GM19239 (cell line): ENCODE measurements at regions not wholly inside any gene's neighbourhood (a gene's known extent, or its start where the extent isn't known, plus 50 kb on each side); places are given as distances from the start of the nearest gene placed in this dataset.
A peak's percentile ranks its signal among the peaks of the same experiment; 100 is the strongest.

ENCODE experiments used
- DNase-seq: peaks from one replicate; pipeline ENCODE4 v3.0.0; 2011; ENCODE audit warnings: low spot score; ENCODE audit not compliant: insufficient read length
- FAIRE-seq: peaks from 2 replicates; lab custom pipeline; 2011; peaks lifted over from hg19 to GRCh38; lab: Jason Lieb, UNC

DNA sequence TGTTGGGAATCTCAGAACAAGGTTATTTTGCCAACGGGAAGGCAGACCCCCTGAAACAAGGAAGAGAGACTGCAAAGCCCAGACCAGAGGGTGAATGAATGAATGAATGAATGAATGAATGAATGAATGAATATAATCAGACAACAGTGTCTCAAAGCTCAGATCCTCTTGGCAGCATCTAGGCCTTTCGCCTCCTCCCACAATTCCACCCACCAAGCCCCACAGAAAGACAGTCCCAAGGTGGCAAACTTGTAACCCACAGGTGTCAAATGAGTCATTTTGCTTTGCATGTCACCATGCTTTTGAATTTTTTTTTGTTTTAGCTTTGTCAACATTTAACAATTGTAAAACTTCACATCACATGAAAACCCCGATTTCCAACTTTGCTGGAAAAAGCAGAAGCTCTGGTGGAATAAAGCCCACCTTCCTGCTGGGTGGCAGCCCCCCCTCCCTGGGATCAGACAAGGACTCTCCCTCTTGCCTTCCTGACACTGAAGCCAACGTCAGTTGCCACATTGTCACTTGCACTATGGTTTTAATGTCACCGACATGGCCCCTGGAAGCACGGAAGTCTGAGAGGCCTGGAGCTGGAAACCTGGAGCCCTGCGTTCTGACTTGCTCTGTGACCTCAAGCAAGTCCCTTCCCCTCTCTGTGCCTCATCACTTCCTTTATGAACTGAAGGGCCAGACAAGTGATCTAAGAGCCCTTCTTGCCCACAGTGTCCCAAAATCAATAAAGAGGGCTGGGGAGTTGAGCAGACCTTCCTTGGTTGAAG lies 134.6 kb upstream of the RUNX3 start:
- no peak for DNase-seq
- no peak for FAIRE-seq

- FAIRE-seq (no peak), DNase-seq (no peak)
Measured at GRCh38 chr1:25063591-25064416, 133.7 kb upstream of the RUNX3 start.

DNA sequence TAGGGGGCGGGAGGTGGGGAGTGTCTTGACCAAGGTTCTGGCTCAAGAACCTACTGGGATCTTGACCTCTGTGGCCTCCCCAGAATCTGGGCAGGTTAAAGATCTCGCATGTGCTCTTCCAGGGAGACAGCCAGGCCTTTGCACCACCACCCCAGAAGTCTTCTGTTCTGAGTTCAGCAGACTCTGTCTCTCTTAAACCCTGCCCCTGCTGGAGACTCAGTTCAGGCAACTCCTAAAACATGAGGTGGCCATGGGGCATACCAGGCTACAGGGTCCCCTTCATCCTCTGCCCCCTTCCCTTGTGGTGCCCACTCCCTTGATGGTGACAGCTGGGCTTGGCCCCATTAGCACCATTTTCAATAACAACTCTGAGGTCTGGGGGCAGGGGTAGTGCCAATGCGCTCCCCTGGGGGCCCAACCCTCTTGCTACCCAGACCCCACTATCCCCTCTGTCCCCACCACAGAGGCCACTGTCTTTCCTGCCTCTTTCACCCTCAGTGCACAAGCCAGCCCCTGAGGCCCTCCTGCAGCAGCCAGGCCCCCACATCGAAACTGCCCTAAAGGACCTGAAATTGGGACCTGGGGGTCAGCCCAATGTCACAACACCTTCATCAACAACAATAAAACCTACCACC lies 132.7 kb upstream of the RUNX3 start:
- no peak for FAIRE-seq
- DNase-seq = no peak

DNA sequence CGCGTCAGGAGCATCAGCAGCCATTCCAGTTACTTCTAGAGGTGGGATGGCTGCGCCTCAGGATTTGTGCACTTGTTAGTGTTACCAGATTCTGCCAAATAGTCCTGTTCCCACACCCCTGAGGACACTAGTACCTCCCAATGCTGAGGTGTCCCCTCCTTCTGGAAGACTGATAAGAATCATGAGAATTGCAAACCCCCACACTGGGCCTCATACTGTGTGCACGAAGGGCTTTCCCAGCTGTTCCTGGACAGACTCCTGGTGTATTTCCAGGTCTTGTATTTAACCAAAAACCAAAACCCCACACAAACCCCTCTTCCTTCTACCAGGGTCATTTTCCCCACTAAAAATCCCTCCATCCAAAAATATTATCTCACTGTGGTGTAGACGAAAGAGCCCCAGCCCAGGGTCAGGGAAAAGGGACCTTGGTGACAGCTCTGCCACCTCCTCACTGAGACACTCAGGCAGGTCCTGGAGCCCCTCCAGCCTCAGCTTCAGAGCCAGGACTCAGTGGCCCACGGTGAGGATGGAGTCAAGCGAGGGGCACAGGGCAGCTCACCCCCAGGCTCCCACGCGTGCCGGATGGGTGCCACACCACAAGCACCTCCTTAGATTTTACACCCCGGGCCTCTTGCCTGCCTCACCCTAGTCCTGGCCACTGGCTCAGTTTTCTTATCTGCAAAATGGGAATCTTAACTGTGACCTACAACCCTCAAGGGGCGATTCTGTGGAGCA lies 131.4 kb upstream of the RUNX3 start:
- DNase-seq (no peak), FAIRE-seq (no peak)

DNA sequence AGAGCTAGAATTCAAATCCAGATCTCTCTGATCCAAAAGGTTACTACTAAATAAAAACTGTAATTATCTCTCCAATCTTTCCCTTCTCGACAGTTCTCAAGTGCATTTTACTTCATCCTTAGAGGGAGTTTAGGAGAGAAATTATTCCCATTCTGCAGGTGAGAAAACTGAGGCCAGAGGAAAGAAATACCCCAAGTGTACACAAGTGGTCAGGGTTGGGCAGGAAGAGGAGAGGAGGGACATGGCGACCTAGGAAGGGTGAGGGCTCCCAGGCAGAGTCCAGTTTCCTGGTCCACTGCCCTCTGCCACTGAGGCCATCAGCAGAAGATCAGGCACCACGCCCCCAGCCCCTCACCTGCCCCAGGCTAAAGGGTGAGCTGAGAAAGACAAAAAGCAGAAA lies 127.1 kb upstream of the RUNX3 start:
- FAIRE-seq (no peak), DNase-seq (no peak)

DNA sequence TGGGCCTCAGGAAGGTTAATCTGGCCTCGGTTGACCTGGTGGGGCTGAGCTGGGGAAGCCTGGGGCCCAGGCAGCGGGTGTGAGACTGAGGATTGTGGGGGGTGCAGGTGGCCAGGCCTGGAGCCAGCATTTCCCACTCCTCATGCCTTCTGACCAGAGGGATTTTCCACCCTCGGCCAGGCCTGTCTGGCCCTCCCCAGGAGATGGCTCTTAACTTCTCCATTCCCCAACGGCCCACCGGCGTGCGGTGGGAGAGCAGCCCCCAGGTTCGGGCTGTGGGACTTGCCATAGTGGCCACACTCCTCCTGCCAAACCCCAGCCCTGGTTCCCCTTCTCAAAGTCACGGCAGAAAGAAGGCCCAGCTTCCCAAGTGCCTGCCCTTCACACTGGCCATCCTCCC lies 126.5 kb upstream of the RUNX3 start:
- FAIRE-seq = no peak

GRCh38 chr1:25055961-25056360 lies 125.9 kb upstream of the RUNX3 start:
- DNase-seq (no peak), FAIRE-seq (no peak)

More for the DNA sequence above, 126.5 kb upstream of the RUNX3 start:
- DNase-seq = no peak

DNA sequence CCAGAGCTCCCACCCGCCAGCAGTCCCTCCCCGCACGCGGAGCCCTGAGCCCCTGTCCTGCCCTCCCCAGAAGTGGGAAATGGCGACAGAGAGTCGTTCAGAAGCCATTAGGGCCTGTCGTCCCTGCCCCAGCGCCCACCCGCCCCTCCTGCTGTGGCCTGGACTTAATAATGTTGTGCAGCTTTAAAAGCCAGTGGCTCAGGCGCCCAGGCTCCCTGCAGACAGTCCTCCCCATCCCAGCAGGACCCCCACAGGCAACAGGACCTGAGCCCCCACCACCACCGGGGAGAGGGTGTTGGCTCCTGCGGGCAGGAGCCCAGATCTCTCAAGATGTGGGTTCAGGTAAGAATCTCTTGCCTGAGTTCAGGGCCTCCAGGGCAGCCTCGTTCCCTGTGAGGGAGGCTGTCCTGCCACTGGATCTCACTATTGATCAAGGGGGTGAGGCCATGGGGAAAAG lies 125.3 kb upstream of the RUNX3 start:
- FAIRE-seq (no peak), DNase-seq (no peak)

GRCh38 chr1:25054526-25055323 lies 124.6 kb upstream of the RUNX3 start:
- FAIRE-seq (no peak), DNase-seq (no peak)

GRCh38 chr1:25053576-25054250 lies 123.6 kb upstream of the RUNX3 start:
- FAIRE-seq (no peak), DNase-seq (no peak)

DNA sequence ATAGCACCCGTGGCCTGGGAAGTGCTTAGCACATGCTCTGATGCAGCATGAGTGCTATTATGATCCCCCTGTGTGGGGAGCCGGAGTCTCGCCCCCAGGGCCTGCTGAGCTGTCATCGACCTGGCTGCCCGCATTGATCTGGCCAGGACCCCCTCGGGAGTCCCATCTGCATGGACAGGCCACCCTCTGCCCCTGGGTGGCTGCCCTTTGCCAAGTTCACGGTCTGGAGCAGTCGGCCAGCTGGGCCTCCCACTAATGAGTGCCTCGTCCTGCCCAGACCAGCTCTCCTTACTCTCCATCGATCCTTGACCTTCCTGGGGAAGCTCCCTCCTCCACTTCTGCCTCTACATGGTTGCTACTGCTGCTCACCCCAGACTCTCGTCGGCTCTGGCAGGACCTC lies 121.8 kb upstream of the RUNX3 start:
- no peak for FAIRE-seq
- no peak for DNase-seq

GRCh38 chr1:25051504-25051903 lies 121.4 kb upstream of the RUNX3 start:
- DNase-seq (no peak), FAIRE-seq (no peak)

- DNase-seq = no peak
- FAIRE-seq = no peak
Measured at GRCh38 chr1:25050165-25050564, 120.1 kb upstream of the RUNX3 start.

DNA sequence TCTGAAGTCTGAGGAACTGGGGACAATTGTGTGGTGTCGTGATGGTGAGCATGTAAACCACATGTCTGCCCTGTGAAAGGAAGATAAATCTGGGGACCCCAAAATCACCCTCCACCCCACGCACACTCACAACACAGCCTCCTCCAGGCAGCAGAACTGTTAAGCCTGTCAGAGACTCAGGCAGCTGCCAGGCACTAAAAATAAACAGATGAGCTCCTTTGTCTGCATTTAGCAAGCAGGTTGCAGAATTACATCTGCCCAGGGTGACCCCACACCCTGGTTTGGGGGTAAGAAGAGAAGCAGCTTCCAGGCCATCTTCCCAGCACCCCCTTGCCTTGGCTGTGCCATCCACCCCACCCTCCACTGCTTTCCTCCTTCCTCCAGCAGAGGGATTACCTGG lies 119.1 kb upstream of the RUNX3 start:
- DNase-seq (no peak), FAIRE-seq (no peak)

- DNase-seq (no peak), FAIRE-seq (no peak)
Measured at GRCh38 chr1:25048728-25049127, 118.7 kb upstream of the RUNX3 start.

GRCh38 chr1:25047506-25048240 lies 117.6 kb upstream of the RUNX3 start:
- DNase-seq = no peak
- no peak for FAIRE-seq

DNA sequence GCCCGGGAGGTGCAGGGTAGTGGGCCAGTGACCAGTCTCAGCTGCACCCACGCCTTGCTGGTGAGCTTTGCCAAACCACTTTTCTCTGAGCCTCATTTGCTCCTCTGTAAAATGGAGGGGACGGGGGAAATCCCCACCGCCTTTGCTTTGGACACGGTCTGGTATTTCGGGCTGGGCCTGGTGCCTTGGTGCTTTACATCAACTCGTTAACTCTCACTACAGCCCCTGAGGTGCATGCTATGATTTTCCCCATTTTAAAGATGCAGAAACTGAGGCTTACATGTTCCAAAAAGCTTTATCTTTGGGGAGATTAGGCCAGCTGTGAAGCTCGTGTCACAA lies 116.1 kb upstream of the RUNX3 start:
- FAIRE-seq (no peak), DNase-seq (no peak)

- peak; percentile 52 for FAIRE-seq
- no peak for DNase-seq
Measured at GRCh38 chr1:25045480-25046193, 115.6 kb upstream of the RUNX3 start.
